HEK293T (cell line): ENCODE measurements at regions not wholly inside any gene's neighbourhood (a gene's known extent, or its start where the extent isn't known, plus 50 kb on each side); places are given as distances from the start of the nearest gene placed in this dataset.

Experiments used
- FOXA1 ChIP-seq: fragments of 450-650 bp; IDR thresholded peaks from 2 replicates; pipeline ENCODE4 v1.6.1; 2016; ENCODE audit warnings: mild to moderate bottlenecking
- FOXK2 ChIP-seq: fragments of 450-650 bp; IDR thresholded peaks from 2 replicates; pipeline ENCODE4 v1.6.1; 2016; ENCODE audit warnings: mild to moderate bottlenecking
- HDGF ChIP-seq: fragments of 450-650 bp; IDR thresholded peaks from 2 replicates; pipeline ENCODE4 v1.6.1; 2017; ENCODE audit warnings: antibody characterized with exemption, borderline replicate concordance
- LEF1 ChIP-seq: fragments of 450-650 bp; IDR thresholded peaks from 2 replicates; pipeline ENCODE4 v1.6.1; 2017; ENCODE audit warnings: mild to moderate bottlenecking, borderline replicate concordance
- NFRKB ChIP-seq: fragments of 450-650 bp; IDR thresholded peaks from 2 replicates; pipeline ENCODE4 v1.6.1; 2016; ENCODE audit warnings: mild to moderate bottlenecking, moderate library complexity
- PKNOX1 ChIP-seq: fragments of 450-650 bp; IDR thresholded peaks from 2 replicates; pipeline ENCODE4 v1.6.1; 2016
- SP1 ChIP-seq: fragments of 450-650 bp; IDR thresholded peaks from 2 replicates; pipeline ENCODE4 v1.6.1; 2017
- SUZ12 ChIP-seq: fragments of 450-650 bp; IDR thresholded peaks from 2 replicates; pipeline ENCODE4 v1.6.1; 2016; ENCODE audit warnings: mild to moderate bottlenecking
- ZNF384 ChIP-seq: fragments of 450-650 bp; IDR thresholded peaks from 2 replicates; pipeline ENCODE4 v1.6.1; 2016

- no peak for TF ChIP-seq FOXK2
- TF ChIP-seq HDGF, result no peak
- no peak for TF ChIP-seq NFRKB
- no peak for TF ChIP-seq FOXA1
- TF ChIP-seq ZNF384, result no peak
- TF ChIP-seq SP1, result no peak
- no peak for TF ChIP-seq PKNOX1
- TF ChIP-seq SUZ12, result no peak
- TF ChIP-seq LEF1, result no peak
Measured at GRCh38 chr1:37243368-37244082, 209.2 kb upstream of the GRIK3 start.
